CD14-positive monocyte (primary cell): ENCODE measurements at regions not wholly inside any gene's neighbourhood (a gene's known extent, or its start where the extent isn't known, plus 50 kb on each side); places are given as distances from the start of the nearest gene placed in this dataset.

Experiments used
- DNase-seq, 3 donors: peaks; one replicate each; pipeline ENCODE4 v3.0.0-alpha.2; 2011 to 2022
- H2AFZ ChIP-seq: 2 replicates; pipeline ENCODE4 v1.6.0; 2012; ENCODE audit warnings: mild to moderate bottlenecking, low read depth, low read length, inconsistent platforms; ENCODE audit not compliant: insufficient read depth, poor library complexity, severe bottlenecking
- H3K27ac ChIP-seq, 2 donors: 1 replicate in 1 of 2; 2 replicates in 1 of 2; pipeline ENCODE4 v1.5.1; 2012 to 2013; ENCODE audit warnings: low read length in 2 of 2, control low read depth in 1 of 2, inconsistent platforms in 1 of 2, low read depth in 1 of 2, mild to moderate bottlenecking in 1 of 2
- H3K27me3 ChIP-seq, 2 donors: one replicate each; pipeline versions ENCODE4 v1.6.0 to v1.6.1; 2011 to 2013; ENCODE audit warnings: low read length in 2 of 2; ENCODE audit not compliant: control insufficient read depth in 2 of 2, insufficient read depth in 2 of 2
- H3K36me3 ChIP-seq, 2 donors: replicated peaks in 1 of 2; 1 replicate in 1 of 2; 2 replicates in 1 of 2; pipeline versions ENCODE4 v1.5.1 to v1.6.1; 2012 to 2013; ENCODE audit warnings: low read length in 2 of 2, control low read depth in 1 of 2, inconsistent platforms in 1 of 2, mild to moderate bottlenecking in 1 of 2; ENCODE audit not compliant: insufficient read depth in 2 of 2, control insufficient read depth in 1 of 2
- H3K4me1 ChIP-seq, 2 donors: 1 replicate in 1 of 2; 2 replicates in 1 of 2; pipeline versions ENCODE4 v1.5.1 to v1.6.1; 2012 to 2013; ENCODE audit warnings: low read length in 2 of 2, control low read depth in 1 of 2, inconsistent platforms in 1 of 2, mild to moderate bottlenecking in 1 of 2, moderate library complexity in 1 of 2; ENCODE audit not compliant: insufficient read depth in 2 of 2, control insufficient read depth in 1 of 2
- H3K4me2 ChIP-seq: replicated peaks from 2 replicates; pipeline ENCODE3; 2012; ENCODE audit warnings: low read length, moderate library complexity, mild to moderate bottlenecking; ENCODE audit not compliant: poor library complexity, severe bottlenecking; ENCODE audit errors: extremely low read depth
- H3K4me3 ChIP-seq, 3 experiments: fragments of 200-600 bp in 1 of 3; sonication (generic) in 1 of 3; replicated peaks in 1 of 3; 1 replicate in 2 of 3; 2 replicates in 1 of 3; pipeline ENCODE4 v1.5.1; 2011 to 2013; ENCODE audit warnings: low read length in 3 of 3, mild to moderate bottlenecking in 3 of 3, control low read depth in 2 of 3, low read depth in 2 of 3, inconsistent platforms in 1 of 3, moderate library complexity in 1 of 3
- H3K79me2 ChIP-seq: 2 replicates; pipeline ENCODE4 v1.6.0; 2012; ENCODE audit warnings: mild to moderate bottlenecking, control low read depth, inconsistent platforms, low read length, moderate library complexity; ENCODE audit not compliant: insufficient read depth
- H3K9ac ChIP-seq: 2 replicates; pipeline ENCODE4 v1.6.0; 2017; ENCODE audit warnings: low read length, mild to moderate bottlenecking; ENCODE audit not compliant: insufficient read depth, poor library complexity, severe bottlenecking
- H3K9me3 ChIP-seq, 2 donors: replicated peaks in 1 of 2; 1 replicate in 1 of 2; 2 replicates in 1 of 2; pipeline versions ENCODE4 v1.5.1 to v1.6.1; 2012 to 2013; ENCODE audit warnings: low read length in 2 of 2, control low read depth in 1 of 2; ENCODE audit not compliant: control insufficient read depth in 1 of 2, insufficient read depth in 1 of 2
- H4K20me1 ChIP-seq: 2 replicates; pipeline ENCODE4 v1.6.0; 2012; ENCODE audit warnings: mild to moderate bottlenecking, low read length, control low read depth, moderate library complexity; ENCODE audit not compliant: insufficient read depth
- H3K27ac Mint-ChIP-seq, 7 donors: one replicate each; pipeline ENCODE4 v1.8.0; 2020; ENCODE audit warnings: mild to moderate bottlenecking in 7 of 7, mixed read lengths in 7 of 7, moderate library complexity in 6 of 7, inconsistent platforms in 2 of 7
- H3K27me3 Mint-ChIP-seq, 3 donors: one replicate each; pipeline ENCODE4 v1.8.0; 2021 to 2022; ENCODE audit warnings: low read depth in 3 of 3, mild to moderate bottlenecking in 3 of 3, mixed read lengths in 3 of 3, moderate library complexity in 3 of 3, inconsistent platforms in 1 of 3
- H3K36me3 Mint-ChIP-seq, 2 donors: one replicate each; pipeline ENCODE4 v1.8.0; 2020; ENCODE audit warnings: mixed read lengths in 2 of 2, inconsistent platforms in 1 of 2, mild to moderate bottlenecking in 1 of 2
- H3K4me1 Mint-ChIP-seq: one replicate; pipeline ENCODE4 v1.8.0; 2020; ENCODE audit warnings: mild to moderate bottlenecking, mixed read lengths
- H3K4me3 Mint-ChIP-seq, 2 donors: one replicate each; pipeline ENCODE4 v1.8.0; 2020; ENCODE audit warnings: mild to moderate bottlenecking in 2 of 2, mixed read lengths in 2 of 2, moderate library complexity in 1 of 2
- H3K9me3 Mint-ChIP-seq, 7 donors: one replicate each; pipeline ENCODE4 v1.8.0; 2020 to 2022; ENCODE audit warnings: mixed read lengths in 7 of 7, mild to moderate bottlenecking in 6 of 7, moderate library complexity in 6 of 7, inconsistent platforms in 2 of 7
- CTCF ChIP-seq: fragments of 200-600 bp; IDR thresholded peaks from one replicate; pipeline ENCODE4 v1.8.0; 2022; ENCODE audit warnings: antibody characterized with exemption, mild to moderate bottlenecking
- WGBS: methylation state at CpG from one replicate; pipeline ENCODE4 v1.1.5; 2013; ENCODE audit warnings: missing lambda C conversion rate; ENCODE audit not compliant: insufficient coverage; 5-methylcytosine and 5-hydroxymethylcytosine counted together
- intact Hi-C, 2 donors: fragments of 100-400 bp; cut with micrococcal nuclease; formaldehyde crosslinking; loops; one replicate each; pipeline versions ENCODE4 v1.15.0 to v1.15.1; 2023

GRCh38 chr9:113746486-113746885 lies 129.6 kb upstream of the ZNF618 start:
- Histone ChIP-seq H3K4me1 (no peaks in the 10 kb centered on the region), H3K4me2 (no peak overlapping the region), H3K4me3 (no peak overlapping the region), H3K27me3 (no peaks in the 10 kb centered on the region), H3K9me3 (peaks cover 0 to 3% of the 10 kb centered on the region in 2 donors), H3K9ac (no peak overlapping the region), H3K79me2 (no peaks in the 10 kb centered on the region), H2AFZ (no peak overlapping the region), H3K27ac (no peak overlapping the region), H4K20me1 (no peaks in the 10 kb centered on the region), H3K36me3 (no peaks in the 10 kb centered on the region)
- H3K9me3 Mint-ChIP-seq, result peaks cover 8 to 17% (median 10%) of the 10 kb centered on the region in 7 donors
- H3K36me3 Mint-ChIP-seq, result no peaks in the 10 kb centered on the region
- H3K27ac Mint-ChIP-seq, result no peak overlapping the region
- intact Hi-C loops, result no loop called here
- peaks cover 1 to 5% (median 3%) of the 10 kb centered on the region in 3 donors for H3K27me3 Mint-ChIP-seq
- no peak for DNase-seq
- no peak for TF ChIP-seq CTCF
- H3K4me1 Mint-ChIP-seq, result peaks cover 4% of the 10 kb centered on the region
- WGBS, result 100% methylated on average over 1 of the region's 4 CpGs
- H3K4me3 Mint-ChIP-seq, result no peak overlapping the region

GRCh38 chr9:113748135-113748534 lies 128.0 kb upstream of the ZNF618 start:
- Histone ChIP-seq H3K27ac (no peak overlapping the region), H3K36me3 (no peaks in the 10 kb centered on the region), H4K20me1 (no peaks in the 10 kb centered on the region), H3K4me2 (no peak overlapping the region), H3K4me3 (no peak overlapping the region), H3K4me1 (no peaks in the 10 kb centered on the region), H2AFZ (no peak overlapping the region), H3K79me2 (no peaks in the 10 kb centered on the region), H3K9me3 (peaks cover 0 to 3% of the 10 kb centered on the region in 2 donors), H3K27me3 (no peaks in the 10 kb centered on the region), H3K9ac (no peak overlapping the region)
- Mint-ChIP-seq H3K36me3 (no peaks in the 10 kb centered on the region), H3K4me3 (no peak overlapping the region), H3K9me3 (peaks cover 8 to 14% (median 10%) of the 10 kb centered on the region in 7 donors), H3K4me1 (no peaks in the 10 kb centered on the region), H3K27me3 (peaks cover 3 to 5% (median 3%) of the 10 kb centered on the region in 3 donors), H3K27ac (no peak overlapping the region)
- no peak for DNase-seq
- intact Hi-C loops, result no loop called here
- TF ChIP-seq CTCF, result no peak
